HL-60 (cell line): ENCODE measurements at regions not wholly inside any gene's neighbourhood (a gene's known extent, or its start where the extent isn't known, plus 50 kb on each side); places are given as distances from the start of the nearest gene placed in this dataset.

ENCODE experiments used
- DNase-seq, 2 experiments: peaks; one replicate each; pipeline ENCODE4 v3.0.0-alpha.2; 2010 to 2020; ENCODE audit warnings: low read depth in 1 of 2, low spot score in 1 of 2
- H3K27ac ChIP-seq: fragments of 250-450 bp; sonication (Bioruptor Pico); replicated peaks from 2 replicates; pipeline ENCODE4 v1.5.1; 2020; ENCODE audit warnings: mild to moderate bottlenecking, moderate library complexity
- H3K27me3 ChIP-seq: fragments of 250-450 bp; sonication (Bioruptor Pico); 2 replicates; pipeline ENCODE4 v1.5.1; 2021; ENCODE audit warnings: mild to moderate bottlenecking, moderate library complexity; ENCODE audit not compliant: insufficient read depth, poor library complexity, severe bottlenecking
- H3K4me3 ChIP-seq: replicated peaks from 2 replicates; pipeline ENCODE4 v1.5.1; 2011; ENCODE audit warnings: mild to moderate bottlenecking, control low read depth, low read length; ENCODE audit not compliant: insufficient read depth
- CTCF ChIP-seq: IDR thresholded peaks from one replicate; pipeline ENCODE4 v1.5.1; 2011; ENCODE audit warnings: low read length, control low read depth, inconsistent platforms; ENCODE audit not compliant: insufficient read depth
- GABPA ChIP-seq: IDR thresholded peaks from 2 replicates; pipeline ENCODE4 v1.6.1; 2012; ENCODE audit warnings: low read depth
- POLR2AphosphoS5 ChIP-seq: IDR thresholded peaks from 2 replicates; pipeline ENCODE4 v1.6.1; 2012; ENCODE audit warnings: low read depth
- SPI1 ChIP-seq: IDR thresholded peaks from 2 replicates; pipeline ENCODE4 v1.6.1; 2012; ENCODE audit warnings: low read depth, mild to moderate bottlenecking, borderline replicate concordance
- TF ChIP-seq, protein P1 (sequence below): IDR thresholded peaks from 2 replicates; pipeline ENCODE4 v1.6.1; 2012; ENCODE audit warnings: low read depth; ENCODE audit not compliant: insufficient replicate concordance

- Histone ChIP-seq H3K27ac (no peak overlapping the region), H3K4me3 (no peak overlapping the region), H3K27me3 (no peaks in the 10 kb centered on the region)
- no peak for DNase-seq
- TF ChIP-seq POLR2AphosphoS5 (no peak), CTCF (no peak), GABPA (no peak), SPI1 (no peak)
- TF ChIP-seq, protein P1, sequence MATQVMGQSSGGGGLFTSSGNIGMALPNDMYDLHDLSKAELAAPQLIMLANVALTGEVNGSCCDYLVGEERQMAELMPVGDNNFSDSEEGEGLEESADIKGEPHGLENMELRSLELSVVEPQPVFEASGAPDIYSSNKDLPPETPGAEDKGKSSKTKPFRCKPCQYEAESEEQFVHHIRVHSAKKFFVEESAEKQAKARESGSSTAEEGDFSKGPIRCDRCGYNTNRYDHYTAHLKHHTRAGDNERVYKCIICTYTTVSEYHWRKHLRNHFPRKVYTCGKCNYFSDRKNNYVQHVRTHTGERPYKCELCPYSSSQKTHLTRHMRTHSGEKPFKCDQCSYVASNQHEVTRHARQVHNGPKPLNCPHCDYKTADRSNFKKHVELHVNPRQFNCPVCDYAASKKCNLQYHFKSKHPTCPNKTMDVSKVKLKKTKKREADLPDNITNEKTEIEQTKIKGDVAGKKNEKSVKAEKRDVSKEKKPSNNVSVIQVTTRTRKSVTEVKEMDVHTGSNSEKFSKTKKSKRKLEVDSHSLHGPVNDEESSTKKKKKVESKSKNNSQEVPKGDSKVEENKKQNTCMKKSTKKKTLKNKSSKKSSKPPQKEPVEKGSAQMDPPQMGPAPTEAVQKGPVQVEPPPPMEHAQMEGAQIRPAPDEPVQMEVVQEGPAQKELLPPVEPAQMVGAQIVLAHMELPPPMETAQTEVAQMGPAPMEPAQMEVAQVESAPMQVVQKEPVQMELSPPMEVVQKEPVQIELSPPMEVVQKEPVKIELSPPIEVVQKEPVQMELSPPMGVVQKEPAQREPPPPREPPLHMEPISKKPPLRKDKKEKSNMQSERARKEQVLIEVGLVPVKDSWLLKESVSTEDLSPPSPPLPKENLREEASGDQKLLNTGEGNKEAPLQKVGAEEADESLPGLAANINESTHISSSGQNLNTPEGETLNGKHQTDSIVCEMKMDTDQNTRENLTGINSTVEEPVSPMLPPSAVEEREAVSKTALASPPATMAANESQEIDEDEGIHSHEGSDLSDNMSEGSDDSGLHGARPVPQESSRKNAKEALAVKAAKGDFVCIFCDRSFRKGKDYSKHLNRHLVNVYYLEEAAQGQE = no peak
Measured at GRCh38 chr11:70878366-70878765, 374.0 kb downstream of the SHANK2 start.

DNA sequence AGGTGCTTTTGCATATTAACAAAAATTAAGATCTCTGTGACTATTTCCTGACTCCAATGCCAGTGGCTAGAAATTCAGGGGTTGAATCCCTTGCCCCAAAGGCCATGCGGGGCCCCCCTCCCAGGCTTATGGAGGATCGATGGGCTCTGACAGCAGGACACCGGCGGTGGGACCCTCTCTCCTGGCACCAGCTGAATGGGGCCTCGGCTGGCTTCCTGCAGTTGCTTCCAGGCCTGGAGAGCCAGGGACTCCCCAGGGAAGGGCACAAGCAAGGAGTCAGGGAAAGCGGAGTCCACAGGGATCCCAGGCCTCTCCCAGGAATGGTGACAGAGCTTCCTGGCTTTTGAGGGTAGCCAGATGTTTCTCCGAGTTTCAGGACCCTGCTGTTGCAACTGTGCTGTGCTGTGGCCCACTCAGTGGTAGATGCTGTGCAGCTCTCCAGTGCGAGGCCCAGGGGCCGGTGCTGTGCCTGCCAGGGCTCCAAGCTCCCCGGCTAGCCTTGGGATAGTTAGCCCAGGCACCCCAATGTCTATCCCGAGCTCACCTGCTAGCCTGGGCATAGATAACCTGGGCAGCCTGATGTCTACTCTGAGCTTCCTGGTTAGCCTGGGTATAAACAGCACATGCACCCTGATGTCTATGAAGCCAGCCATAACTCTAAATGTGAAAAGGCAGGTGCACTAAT lies 372.6 kb downstream of the SHANK2 start:
- Histone ChIP-seq H3K4me3 (no peak overlapping the region), H3K27ac (no peak overlapping the region), H3K27me3 (no peaks in the 10 kb centered on the region)
- TF ChIP-seq, protein P1 = no peak
- TF ChIP-seq CTCF (no peak), SPI1 (no peak), POLR2AphosphoS5 (no peak), GABPA (no peak)
- DNase-seq = no peak

- no peak for DNase-seq
- TF ChIP-seq GABPA (no peak), SPI1 (no peak), CTCF (no peak), POLR2AphosphoS5 (no peak)
- TF ChIP-seq, protein P1 = no peak
- Histone ChIP-seq H3K4me3 (no peak overlapping the region), H3K27ac (no peak overlapping the region), H3K27me3 (no peaks in the 10 kb centered on the region)
Measured at GRCh38 chr11:70880416-70880815, 372.0 kb downstream of the SHANK2 start.
